ENCODE measurements at regions not wholly inside any gene's neighbourhood (a gene's known extent, or its start where the extent isn't known, plus 50 kb on each side); places are given as distances from the start of the nearest gene placed in this dataset.

DNA sequence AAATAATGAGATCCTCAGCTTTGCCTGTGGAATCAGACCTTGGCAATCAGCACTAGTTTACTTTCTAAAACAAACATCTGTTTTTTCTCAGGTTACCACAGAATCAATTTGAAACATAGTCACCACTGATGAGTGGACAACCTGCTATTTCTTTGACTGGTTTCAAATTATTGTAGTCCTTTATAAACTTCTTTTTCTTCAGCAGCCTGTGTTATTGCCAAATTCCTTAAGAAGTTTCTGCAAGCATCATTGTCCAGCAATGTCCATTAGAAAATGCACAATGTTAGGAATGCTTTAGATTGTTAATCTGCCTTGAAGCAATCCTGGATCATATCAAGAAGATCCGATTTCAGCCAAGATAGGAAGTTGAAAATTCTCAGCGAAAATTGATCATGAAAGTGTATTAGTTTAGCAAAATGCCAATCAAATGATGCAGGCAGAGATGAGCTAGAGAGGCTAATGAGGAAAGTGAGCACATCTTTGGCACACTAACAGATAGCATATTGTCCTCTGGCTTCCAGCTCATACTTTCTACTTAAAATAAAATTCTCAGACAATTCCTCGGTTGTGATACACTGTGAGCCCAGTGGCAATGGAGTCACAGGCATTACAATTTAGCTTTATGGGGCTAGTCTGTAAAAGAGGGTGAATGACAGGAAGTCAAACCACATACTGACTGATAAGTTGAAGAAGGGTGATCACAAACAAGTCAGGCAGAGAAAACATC lies 270.6 kb downstream of the SLITRK6 start:
- H3K23ac ChIP-seq (ENCODE audit: low read depth, low read length), result peak overlapping the region; percentile 69
- H4K91ac ChIP-seq (ENCODE audit: insufficient read depth, low read depth, low read length), result peak overlapping the region; percentile 60; the same call in 1 of the 2 replicates
- CTCF ChIA-PET, result interaction anchor here (0.6 kb wide), 1 partner anchor 61 kb away, joined by 3 read pairs; no protein-coding TSS in a partner anchor
- 0 out of 2 replicates have a peak, but pooled peaks have one; percentile 11 for TF ChIP-seq MAFK (IDR thresholded peaks at IDR 0.05; ENCODE audit: low read depth, low read length)
- TF ChIP-seq FOS (IDR thresholded peaks at IDR 0.05; ENCODE audit: low read depth, low read length), result 0 out of 2 replicates have a peak, but pooled peaks have one; percentile 25
- peak; percentile 77; the same call in 1 of the 2 replicates for TF ChIP-seq CEBPB (IDR thresholded peaks at IDR 0.05; ENCODE audit: low read depth, low read length)
- TF ChIP-seq MAZ (IDR thresholded peaks at IDR 0.05; ENCODE audit: borderline replicate concordance, low read depth, low read length), result no peak
- POLR2A ChIA-PET (ENCODE audit: unreplicated experiment), result no interaction called here
- dilution Hi-C loops (cut with HindIII; ENCODE audit: low sequenced_read_pairs, unreplicated experiment), result no loop called here
- H3K9me3 ChIP-seq (ENCODE audit: control insufficient read depth, insufficient read depth, low read length), result no peaks in the 10 kb centered on the region
- H3K14ac ChIP-seq (replicated peaks; ENCODE audit: low read depth, low read length), result peak overlapping the region; percentile 48
- peak overlapping the region; percentile 97 for H2BK5ac ChIP-seq (ENCODE audit: low read depth, low read length, poor library complexity, severe bottlenecking)
- peak overlapping the region; percentile 76 for H2BK20ac ChIP-seq (ENCODE audit: low read depth, low read length)
- intact Hi-C loops (cut with micrococcal nuclease), result loop anchor here (2.0 to 5.0 kb wide), 3 partner anchors 30 to 269 kb away; partner anchors contain the start of gene SLITRK6
- H2BK15ac ChIP-seq (ENCODE audit: low read depth, low read length), result peak overlapping the region; percentile 82; the same call in 2 of the 3 replicates
- peak overlapping the region; percentile 92 for H2BK120ac ChIP-seq (ENCODE audit: low read depth, low read length)
- H3K56ac ChIP-seq (ENCODE audit: extremely low read depth, insufficient read depth, low read length), result peak overlapping the region; percentile 68
- H3K4me1 ChIP-seq (ENCODE audit: control insufficient read depth, insufficient read depth, low read length), result peaks cover 6% of the 10 kb centered on the region
- no peaks in the 10 kb centered on the region for H3K36me3 ChIP-seq (ENCODE audit: control insufficient read depth, insufficient read depth, low read length)
- peak overlapping the region; percentile 25 for H2AFZ ChIP-seq (replicated peaks; ENCODE audit: low read length, poor library complexity)
- peak overlapping the region; percentile 35 for H3K27ac ChIP-seq (ENCODE audit: insufficient read depth, low read length)
- H4K8ac ChIP-seq (ENCODE audit: low read depth in 2 of 2, low read length in 2 of 2), result peak overlapping the region; percentile 7 to 82; a peak in 2 of 4 replicates
- peak overlapping the region; percentile 73 for H3K4me2 ChIP-seq (ENCODE audit: low read depth, low read length)
- in situ Hi-C loops (cut with MboI; ENCODE audit: low sequenced_read_pairs), result no loop called here
- peak overlapping the region; percentile 89; the same call in 1 of the 2 replicates for H4K5ac ChIP-seq (ENCODE audit: low read depth, low read length)
- H3K9me1 ChIP-seq (ENCODE audit: insufficient read depth, low read length), result 0 out of 2 replicates have a peak, but pooled peaks cover 2% of the 10 kb centered on the region
- no TSS peak for BruUV-seq (replicated peaks)
- H2AK5ac ChIP-seq (ENCODE audit: low read depth, low read length), result peak overlapping the region; percentile 22; the same call in 1 of the 2 replicates
- DNase-seq (peak; percentile 90), ATAC-seq (ENCODE audit: low read depth) (peak; percentile 86)
- peak overlapping the region; percentile 94; the same call in 1 of the 2 replicates for H3K18ac ChIP-seq (ENCODE audit: low read depth, low read length)
- no peaks in the 10 kb centered on the region for H3K27me3 ChIP-seq (ENCODE audit: control insufficient read depth, insufficient read depth, low read length)
- peak overlapping the region; percentile 24; the same call in 1 of the 2 replicates for H3K4me3 ChIP-seq (ENCODE audit: insufficient read depth, low read depth, low read length)
- H3K4ac ChIP-seq (ENCODE audit: low read depth, low read length), result peak overlapping the region; percentile 66
- H4K20me1 ChIP-seq (ENCODE audit: insufficient read depth, low read length), result no peaks in the 10 kb centered on the region
- peak overlapping the region; percentile 7; the same call in 1 of the 2 replicates for H3K9ac ChIP-seq (ENCODE audit: low read depth, low read length)
- H3K79me1 ChIP-seq (ENCODE audit: low read depth in 1 of 2, low read length in 2 of 2), result no peaks in the 10 kb centered on the region
- no peak overlapping the region for H2AK9ac ChIP-seq (replicated peaks; ENCODE audit: low read depth, low read length, poor library complexity)
- WGBS, 2 experiments (ENCODE audit: extremely low coverage in 2 of 2, insufficient read length in 1 of 2), result no CpG with 5 or more reads among the region's 3 CpGs

Measured in IMR-90 (cell line).